NAMALWA (cell line): ENCODE measurements at regions not wholly inside any gene's neighbourhood (a gene's known extent, or its start where the extent isn't known, plus 50 kb on each side); places are given as distances from the start of the nearest gene placed in this dataset.

Experiments
- DNase-seq: peaks from one replicate; pipeline ENCODE4 v3.0.0-alpha.2; 2015; ENCODE audit warnings: low spot score

DNA sequence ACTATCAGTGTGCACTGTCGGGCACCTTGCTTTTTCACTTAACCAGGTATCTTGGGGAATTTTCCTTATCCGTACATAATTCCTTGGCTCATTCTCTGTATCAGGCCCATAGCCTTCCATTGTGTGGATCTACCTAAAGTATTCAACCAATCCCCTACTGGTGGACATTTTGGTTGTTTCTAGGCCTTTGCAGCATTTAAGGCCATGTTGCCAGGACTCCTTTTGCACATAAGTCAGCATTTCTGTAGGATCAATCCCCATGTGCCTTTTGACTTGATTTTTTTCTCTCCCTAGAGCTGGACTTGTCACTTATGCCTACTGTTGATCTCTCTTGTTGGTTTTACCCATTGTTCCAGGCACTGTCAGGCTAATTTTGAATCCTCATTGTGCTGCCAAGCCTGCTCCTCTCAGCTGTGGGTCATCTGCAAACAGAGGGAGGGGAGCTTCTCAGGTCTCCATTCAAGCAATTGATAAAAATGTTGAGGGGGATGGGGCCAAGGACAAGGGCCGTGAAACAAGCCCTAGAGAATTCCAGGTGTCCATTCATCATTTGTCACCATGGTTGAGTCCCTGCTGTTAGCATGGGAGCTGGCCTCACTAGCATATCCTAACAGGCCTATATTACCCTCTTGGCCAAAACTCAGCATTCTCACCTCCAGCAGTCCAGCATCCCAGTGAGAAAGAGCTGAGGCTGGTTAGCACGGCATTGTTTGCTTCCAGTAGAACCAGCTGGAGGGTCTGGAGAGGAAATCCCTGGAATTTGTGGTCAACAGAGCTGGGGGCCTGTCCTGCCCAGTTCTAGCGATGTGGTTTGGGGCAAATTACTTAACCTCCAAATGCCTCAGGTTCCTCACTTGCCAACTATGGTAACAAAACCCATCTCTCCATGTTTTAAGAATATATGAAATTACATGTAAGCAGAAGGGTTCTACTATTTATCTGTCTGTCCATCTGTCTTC lies 178.4 kb downstream of the MRPL14 start:
- DNase-seq, result no peak

DNA sequence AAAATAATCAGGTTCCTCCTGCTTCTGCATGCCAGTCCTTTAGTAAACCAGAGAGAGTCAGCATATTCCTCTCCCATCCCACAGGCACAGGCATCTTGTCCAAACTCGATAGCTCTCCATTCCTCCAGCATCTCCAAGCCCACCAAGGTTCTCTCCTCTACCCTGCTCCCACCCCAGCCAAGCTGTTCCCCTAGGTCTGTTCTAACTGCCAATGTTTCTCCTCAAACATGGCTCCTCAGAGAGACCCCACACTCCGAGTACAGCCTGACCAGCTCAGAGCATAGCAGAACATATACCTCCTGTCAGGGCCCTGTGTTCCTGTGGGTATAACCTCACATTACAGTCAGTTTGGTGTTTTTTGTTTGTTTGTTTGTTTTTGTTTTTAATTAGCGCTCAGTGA lies 177.8 kb downstream of the VEGFA start:
- DNase-seq, result no peak

DNA sequence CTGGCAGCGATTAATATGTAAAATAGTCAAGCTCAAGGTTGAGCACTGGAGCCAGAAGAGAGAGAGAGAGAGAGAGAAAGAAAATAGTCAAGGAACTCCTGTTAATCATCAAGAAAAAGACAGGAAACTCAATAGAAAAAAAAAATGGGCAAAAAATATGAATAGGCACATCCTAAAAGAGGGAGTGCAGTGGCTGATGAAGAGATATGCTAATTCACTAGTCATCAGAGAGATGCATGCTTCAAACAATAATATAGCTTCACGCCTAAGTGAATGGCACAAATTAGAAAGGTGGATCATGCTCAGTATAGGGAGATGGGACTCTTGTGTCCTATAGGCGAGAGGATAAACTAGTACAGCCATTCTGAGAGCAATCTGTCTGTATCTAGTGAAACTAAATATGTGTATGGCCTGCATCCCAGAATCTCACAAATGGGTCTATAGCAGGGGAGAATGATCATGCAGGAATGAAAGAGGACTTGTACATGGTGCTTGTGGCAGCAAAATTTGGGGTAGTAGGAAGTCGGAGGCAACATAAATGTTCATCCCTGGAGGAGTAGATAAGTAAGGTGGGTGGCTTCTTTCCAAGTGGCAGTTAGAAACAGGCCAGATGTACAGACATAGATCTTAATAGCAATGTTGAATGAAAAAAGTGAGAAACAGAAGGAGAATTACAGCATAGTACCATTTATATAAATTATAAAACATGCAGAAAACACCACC lies 176.8 kb downstream of the VEGFA start:
- no peak for DNase-seq

DNA sequence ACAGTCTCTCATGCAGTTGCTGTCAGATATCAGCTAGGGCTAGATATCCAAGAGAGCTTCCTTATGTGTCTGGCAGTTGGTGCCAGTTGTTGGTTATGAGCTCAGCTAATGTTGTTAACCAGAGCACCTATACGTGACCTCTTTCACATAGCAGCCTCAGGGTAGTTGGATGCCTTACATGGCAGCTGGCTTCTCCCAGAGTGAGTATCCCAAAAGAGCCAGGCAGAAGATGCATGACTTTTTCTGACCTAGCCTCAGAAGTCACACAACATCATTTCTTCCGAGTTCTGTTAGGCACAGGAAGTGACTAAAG lies 175.7 kb downstream of the VEGFA start:
- no peak for DNase-seq

DNA sequence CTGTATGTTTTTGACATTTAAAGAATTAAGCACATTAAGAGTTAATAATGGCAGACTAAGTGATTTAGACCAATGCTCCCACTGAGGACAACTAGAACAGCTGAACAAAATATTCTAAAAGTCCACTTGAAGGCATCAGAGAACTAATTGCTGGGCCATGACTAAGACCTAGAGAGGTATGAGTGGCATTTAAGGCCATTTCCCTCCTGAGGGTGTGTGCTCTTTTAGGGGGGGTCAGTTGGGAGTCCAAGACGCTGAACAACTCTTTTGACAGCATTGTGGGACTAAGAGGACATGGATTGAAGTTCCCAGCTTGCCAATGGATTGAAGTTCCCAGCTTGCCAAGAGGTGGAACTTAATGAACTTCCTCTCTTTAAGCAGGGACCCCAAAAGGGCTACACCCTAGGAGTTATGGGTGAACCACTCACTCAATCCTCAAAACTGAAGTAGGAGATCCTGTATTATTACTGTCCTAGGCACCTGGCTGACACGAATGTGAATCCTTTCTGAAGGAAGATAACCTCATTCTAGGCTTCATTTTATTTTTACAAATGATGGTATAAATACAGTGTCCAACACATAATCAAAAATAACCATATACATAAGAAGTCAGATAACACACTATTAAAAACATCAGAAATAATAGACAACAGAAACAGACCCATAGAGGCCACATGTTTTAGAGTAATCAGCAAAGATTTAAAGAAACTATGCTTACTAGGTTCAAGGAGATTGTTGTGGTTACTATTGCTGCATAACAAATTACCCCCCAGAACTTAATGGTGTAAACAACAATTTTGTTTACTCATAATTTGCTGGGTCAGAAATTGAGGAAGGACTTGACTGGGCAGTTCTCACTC lies 175.1 kb downstream of the VEGFA start:
- no peak for DNase-seq

DNA sequence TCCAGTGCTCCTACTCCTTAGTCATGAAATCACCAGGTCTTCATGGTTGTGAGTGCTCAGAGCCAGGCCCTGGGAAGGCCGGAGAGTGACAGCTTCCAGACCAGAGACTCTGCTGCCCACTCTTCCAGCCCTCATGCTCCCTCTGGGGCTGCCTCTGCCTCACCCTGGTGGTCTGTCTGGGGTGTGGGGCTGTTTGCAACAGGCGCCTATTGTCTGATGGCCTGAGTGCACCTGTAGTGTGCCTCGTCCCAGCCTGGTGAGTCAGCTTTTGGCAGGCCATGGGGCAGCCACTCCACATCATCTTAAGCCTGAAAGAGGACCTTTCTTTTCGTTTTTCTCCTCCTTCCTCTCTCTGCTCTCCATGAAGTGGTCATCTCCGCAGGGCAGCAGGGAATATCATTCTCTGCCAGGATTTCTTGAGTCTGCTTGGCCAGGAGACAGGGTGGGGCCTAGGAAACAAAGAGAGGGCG lies 173.8 kb downstream of the VEGFA start:
- no peak for DNase-seq

DNA sequence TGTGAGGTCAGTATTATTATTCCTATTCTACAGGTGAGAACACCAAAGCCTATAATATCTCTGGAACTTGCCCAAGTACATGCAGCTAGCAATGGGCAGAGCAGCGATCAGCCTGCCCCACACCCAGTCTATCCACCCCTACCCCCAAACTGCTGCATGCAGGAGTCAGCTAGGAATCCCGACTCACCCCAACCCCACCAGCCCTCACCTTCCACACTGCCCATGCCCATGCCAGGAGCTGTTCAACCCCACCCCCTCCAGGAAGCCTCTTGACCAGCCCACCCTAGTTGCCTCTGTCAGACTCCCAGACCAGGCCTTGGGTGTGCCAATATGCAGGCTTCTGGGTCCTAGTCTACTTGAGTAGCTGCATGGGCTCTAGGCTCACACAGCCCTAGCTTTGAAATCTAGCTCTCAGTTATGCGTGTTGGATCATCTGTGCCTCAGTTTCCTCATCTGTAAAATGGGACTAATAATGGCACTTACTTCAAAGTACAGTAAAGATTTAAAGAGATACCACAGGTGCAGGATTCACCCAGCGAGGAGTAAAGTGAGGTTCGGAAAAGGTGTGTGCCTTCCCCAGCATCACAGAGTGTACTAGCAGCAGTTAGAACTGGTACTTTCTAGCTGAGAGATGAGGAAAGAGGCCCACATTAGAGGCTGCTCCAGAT lies 173.2 kb downstream of the VEGFA start:
- DNase-seq, result no peak

DNA sequence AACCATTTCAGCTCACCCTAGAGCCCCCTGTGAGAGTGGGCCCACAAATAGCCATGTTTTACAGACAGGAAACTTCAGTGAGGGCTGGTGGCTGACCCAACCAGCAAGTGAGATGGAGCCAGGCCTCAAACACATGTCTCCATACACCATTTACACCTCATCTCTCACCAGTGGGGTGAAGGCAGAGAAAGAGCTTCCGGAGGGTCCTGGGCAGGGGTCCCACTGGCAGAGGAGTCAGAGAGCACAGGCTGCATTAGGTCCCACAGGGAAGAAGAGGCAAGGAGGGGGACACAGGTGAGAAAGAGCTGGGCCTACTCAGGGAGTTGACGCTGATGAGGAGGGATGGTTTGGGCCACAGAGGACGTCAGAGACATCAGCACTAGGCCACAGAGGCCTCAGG lies 172.6 kb downstream of the VEGFA start:
- DNase-seq, result no peak

DNA sequence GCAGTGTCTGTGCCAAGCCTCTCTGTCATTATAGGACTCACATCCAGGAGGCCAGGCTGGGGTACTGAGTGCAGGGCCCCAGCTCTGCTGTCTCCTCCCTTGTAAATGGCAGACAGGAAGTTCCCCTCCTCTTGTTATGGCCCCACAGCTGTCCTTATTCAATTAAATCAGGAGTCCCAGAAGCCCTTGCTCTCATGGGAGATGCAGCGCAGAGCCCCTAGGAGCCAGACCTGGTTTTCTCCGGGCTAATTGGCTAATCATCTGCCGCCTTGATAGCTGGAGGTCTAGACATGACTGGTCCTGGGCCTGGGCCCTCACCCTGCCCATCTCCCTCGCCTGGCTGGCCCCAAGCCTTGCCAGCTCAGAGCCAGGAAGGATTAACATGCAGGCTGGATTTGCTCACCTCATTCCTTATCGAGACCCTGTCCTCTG lies 172.0 kb downstream of the VEGFA start:
- no peak for DNase-seq

DNA sequence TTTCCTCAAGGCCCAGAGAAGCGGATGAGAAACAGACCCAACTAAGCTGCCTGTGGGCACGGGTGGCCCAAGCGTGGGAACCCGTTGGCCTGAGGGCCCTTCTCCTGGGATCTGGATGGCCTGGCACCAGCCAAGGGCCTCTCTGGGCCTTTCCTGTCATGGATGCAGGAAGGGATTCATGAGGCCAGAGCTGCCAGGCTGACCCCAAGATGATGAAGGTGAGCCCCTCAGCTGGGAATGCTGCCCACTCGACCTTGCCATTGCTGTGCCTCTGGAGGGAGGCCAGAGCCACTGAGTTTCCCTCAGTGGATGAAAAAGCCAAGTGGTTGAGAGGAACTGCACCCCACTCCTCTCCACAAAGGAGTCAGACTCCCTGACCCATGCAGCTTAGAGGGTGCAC lies 171.2 kb downstream of the VEGFA start:
- no peak for DNase-seq

DNA sequence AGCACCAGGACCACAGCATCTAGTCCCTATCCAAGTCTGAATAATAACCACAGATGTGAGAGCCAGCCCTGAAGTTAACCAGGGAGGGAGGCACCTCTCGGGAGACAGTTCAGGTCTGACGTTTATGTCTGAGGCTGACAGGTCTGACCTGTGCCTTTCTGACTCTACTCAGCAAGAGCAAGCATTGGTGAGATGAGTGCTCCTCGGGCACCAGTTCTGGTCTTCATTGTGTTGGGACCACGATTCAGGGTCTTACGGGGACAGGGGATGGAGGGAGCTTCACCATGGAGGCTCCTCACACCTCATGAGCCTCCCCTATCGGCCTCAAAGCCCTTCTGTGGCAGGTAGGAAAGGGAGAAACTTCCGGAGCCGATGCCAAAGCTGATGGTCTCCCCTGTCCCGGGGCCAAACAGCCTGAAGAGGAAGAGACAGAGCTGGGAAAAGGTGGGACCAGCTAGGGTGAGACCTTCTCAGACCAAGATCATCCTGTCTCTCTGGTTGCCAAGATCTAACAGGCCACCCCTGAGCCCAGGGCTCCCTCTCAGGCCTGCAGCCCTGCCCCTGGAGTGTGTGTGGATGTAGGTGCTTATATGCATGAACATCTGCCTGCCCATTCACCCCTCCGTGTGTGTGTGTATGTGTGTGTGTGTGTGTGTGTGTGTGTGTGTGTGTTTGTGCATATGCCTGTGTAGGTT lies 170.5 kb downstream of the VEGFA start:
- DNase-seq, result no peak

DNA sequence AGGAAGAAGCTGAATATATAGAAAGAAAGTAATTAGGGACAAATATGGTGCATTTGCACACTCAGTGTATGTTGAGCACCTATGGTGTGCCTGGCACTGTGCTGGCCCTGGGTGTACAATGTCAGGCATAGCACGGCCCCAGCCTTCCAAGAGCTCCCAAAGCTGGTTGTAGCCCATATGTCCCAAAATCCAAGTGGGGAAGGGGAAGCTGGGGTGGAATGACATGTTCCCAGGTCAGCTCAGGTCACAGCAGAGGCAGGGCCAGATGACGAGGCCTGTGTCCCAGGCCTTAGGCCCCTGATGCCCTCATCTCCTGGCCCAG lies 170.0 kb downstream of the VEGFA start:
- DNase-seq, result no peak

DNA sequence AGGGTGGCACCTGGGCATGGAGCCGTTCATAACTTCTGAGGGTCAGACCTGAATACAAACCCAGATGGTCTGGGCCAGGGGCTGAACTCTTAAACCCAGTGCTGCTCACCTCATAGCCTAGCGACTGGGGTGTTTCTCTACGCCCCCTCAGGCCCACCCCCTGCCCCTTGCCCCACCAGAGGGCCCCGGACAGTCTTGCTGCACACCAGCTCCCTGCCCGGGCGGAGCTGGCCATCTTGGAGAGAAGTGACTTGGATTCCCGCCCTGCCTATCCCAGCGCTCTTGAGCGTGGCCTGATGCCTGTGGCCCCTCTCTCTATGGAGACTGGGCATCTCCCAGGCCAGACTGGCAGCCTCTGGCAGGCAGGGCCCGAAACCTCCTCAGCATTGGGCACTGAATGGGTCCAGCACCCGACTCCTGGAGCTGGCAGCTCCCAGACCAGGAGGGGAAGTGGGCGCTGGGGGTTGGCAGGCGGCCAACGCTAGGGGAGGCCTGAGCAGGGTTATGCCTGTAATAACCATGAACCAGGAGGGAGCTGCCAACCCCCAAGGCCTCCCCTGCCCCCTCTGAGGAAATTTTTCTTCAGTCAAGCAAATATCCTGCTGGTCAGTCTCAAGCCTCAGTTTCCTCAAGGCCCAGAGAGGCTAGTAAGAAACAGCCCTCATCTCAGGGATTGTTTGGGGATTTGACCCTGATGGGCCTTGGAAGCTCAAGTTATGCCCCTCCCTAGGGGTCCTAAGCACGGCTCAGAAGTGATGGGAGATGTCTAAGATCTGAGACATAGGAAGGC lies 169.5 kb downstream of the VEGFA start:
- no peak for DNase-seq

DNA sequence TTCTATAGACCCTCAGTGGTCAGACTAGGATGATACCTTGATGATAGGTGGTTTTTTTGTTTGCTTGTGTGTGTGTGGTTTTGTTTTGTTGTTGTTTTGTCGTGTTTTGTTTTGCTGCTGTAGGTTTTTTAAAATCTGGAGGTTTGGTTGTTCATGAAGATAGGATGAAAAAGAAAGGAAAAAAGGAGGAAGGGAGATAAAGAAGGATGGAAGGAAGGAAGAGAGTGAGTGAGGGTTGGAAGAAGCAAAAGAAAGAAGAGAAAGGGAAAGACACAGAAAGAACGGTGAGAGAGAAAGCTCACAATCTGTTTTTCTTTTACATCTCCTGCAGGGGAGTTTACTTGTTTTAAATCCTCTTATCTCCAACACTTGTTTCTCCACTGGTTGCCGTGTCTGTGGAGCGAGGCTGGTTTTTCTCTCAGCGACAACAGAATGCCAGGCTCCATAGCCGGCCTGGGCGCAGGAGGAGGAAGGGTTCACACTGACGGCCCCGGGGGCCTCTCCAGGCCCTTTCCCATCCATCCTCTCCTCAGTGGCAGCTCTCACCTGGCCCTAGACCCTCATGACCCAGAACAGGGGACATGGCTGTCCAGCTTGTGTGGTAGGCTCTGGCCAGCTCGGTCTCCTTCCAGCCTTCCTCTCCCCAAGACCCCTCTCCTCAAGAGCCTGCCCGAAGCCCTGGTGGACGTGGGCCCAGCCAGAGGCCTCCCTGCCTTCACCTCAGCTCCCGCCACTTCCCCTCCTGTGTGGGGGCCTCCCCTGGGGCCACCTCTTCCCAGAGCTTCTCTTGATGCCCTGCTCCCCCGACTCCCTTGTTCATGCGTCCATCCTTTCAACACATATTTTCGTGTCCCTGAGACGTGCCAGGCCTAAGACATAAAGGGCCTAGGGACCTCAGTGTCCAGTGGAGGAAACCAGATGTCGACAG lies 168.4 kb downstream of the VEGFA start:
- DNase-seq, result no peak

DNA sequence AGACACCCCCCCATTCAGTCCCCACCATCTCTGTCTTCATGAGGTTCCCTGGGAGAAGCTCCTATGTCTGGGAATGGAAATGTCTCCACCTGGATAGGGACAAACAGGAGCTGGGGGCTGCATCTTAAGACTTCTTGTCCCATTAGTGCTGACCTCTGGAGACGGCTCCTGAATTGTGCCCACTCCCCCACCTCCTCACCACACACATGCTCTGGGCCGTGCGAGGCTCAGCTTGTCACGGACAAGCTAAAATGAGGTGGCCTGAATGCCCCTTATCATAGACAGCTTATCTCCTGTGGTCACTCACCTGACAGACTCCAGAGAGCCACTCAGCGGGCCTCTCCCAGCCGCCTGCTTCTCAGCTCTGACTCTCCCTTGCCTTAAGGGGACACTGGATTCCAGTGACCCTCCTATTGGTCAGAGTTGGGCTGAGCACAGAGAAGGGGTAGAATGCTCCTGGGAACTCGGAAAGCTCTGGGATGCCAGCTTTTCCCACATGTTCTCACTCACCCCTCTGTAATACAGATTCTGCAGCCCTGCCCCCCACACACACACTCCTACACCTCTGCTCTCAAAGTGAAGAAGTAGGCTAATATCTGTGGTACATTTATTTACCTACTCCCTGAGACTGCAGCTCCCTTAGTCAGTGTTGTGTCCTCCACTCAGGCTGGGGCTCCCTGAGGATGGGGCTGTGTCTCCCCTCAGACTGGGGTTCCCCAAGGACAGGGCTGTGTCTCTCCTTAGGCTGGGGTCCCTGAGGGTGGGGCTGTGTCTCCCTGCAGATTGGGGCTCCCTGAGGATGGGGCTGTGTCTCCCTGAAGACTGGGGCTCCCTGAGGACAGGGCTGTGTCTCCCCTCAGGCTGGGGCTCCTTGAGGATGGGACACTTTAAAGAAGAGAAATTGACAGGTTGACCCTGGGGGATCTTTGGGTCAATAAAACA lies 167.5 kb downstream of the VEGFA start:
- no peak for DNase-seq

DNA sequence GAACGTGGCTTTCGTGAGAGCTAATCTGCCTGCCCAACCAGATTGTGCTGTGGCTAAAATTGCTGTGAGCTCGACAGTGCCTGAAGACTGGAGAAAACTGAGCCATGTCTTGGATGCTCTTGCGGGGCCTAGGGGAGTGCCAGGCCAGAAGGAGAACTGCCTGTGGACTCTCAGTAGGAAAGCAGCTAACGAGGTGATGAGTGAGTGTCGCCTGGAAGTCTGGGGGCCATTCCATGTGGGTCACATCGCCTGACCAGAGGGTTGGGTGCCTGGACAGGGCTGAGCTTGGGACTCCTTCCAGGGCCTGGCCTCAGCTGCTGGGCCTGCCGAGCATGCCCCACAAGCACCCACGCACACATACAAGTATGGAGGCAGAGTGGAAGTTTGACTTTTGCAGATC lies 166.5 kb downstream of the VEGFA start:
- DNase-seq, result no peak

DNA sequence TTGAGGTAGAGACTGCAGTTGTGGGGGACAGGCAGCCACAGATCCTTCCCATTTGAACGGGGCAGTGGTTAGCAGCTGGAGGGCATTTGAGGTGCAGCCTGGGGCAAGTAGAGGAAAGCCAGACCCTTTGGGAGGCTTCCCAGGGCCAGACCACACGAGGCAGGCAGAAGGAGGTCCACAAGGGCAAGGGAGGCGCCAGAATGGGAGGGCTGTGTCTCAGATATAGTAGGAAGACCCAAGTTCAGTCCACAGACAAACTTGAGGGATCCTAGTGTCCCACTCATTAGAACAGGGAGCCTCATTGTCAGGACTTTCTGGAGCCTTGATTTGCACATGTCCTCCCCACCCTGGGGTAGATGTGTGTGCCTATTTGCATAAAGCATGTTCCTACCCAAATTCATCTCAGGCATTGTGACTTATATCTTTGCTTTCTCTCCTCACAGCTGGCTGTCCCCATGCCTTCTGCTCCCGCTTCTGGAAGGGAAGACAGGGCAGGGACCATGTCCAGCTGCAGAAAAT lies 166.0 kb downstream of the VEGFA start:
- no peak for DNase-seq
